ENCODE measurements at regions not wholly inside any gene's neighbourhood (a gene's known extent, or its start where the extent isn't known, plus 50 kb on each side); places are given as distances from the start of the nearest gene placed in this dataset.
"Not testable (repeated sequence)": the region's sequence is repeated elsewhere in the genome, so short reads cannot be mapped to it uniquely, and the experiment has no call there.

- Histone ChIP-seq H3K4me3 (no peak overlapping the region), H3K4me1 (replicated peaks in 1 of 2) (no peaks in the 10 kb centered on the region), H3K27ac (no peak overlapping the region)
- in situ Hi-C loops (cut with MboI; ENCODE audit: low pct_unique_long_range_greater_than_20kb in 2 of 9, low sequenced_read_pairs in 9 of 9, unreplicated experiment in 9 of 9): no loop called here
- no peak for ATAC-seq (replicated peaks in 6 of 8)
- WGBS, 10 experiments: 25 to 100% (median 88%) methylated on average over 2 to 3 of the region's 3 CpGs
Observed at GRCh38 chr12:63351370-63351769, 200.4 kb upstream of the AVPR1A start.

GRCh38 chr12:63348556-63348955 is 197.6 kb upstream of the AVPR1A start:
- H3K4me1 ChIP-seq (replicated peaks in 1 of 2): no peaks in the 10 kb centered on the region
- peak in 2 of 8 experiments; percentile 66 to 83 for ATAC-seq (replicated peaks in 6 of 8)
- WGBS, 10 experiments: 10 to 92% (median 50%) methylated on average over 1 to 3 of the region's 3 CpGs; no CpG with 5 or more reads in 1 of the 10 experiments
- H3K4me3 ChIP-seq: no peak overlapping the region
- in situ Hi-C loops (cut with MboI; ENCODE audit: low pct_unique_long_range_greater_than_20kb in 2 of 9, low sequenced_read_pairs in 9 of 9, unreplicated experiment in 9 of 9): loop anchor here in 1 of 9 experiments (25.0 kb wide), 1 partner anchor 89 kb away; no protein-coding TSS in a partner anchor
- no peak overlapping the region for H3K27ac ChIP-seq

DNA sequence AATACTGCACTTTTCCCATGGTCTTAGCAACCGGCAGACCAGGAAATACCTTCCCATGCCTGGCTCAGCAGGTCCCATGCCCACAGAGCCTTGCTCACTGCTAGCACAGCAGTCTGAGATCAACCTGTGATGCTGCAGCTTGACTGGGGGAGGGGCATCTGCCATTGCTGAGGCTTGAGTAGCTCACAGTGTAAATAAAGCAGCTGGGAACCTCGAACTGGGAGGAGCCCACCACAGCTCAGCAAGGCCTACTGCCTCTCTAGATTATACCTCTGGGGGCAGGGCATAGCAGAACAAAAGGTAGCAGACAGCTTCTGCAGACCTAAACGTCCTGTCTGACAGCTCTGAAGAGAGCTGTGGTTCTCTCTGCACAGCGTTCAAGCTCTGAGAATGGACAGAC is 186.2 kb upstream of the AVPR1A start:
- ATAC-seq (replicated peaks in 6 of 8): peak in 1 of 8 experiments; percentile 37
- not testable (repeated sequence) for H3K4me3 ChIP-seq; H3K27ac ChIP-seq; H3K4me1 ChIP-seq (replicated peaks in 1 of 2)
- WGBS, 10 experiments: 0 to 40% (median 26%) methylated on average over 1 to 3 of the region's 4 CpGs; no CpG with 5 or more reads in 2 of the 10 experiments
- in situ Hi-C loops (cut with MboI; ENCODE audit: low pct_unique_long_range_greater_than_20kb in 2 of 9, low sequenced_read_pairs in 9 of 9, unreplicated experiment in 9 of 9): loop anchor here in 1 of 9 experiments (25.0 kb wide), 1 partner anchor 100 kb away; no protein-coding TSS in a partner anchor

- no peak for ATAC-seq (replicated peaks in 6 of 8)
- H3K4me1 ChIP-seq (replicated peaks in 1 of 2): no peaks in the 10 kb centered on the region
- H3K27ac ChIP-seq: no peak overlapping the region
- in situ Hi-C loops (cut with MboI; ENCODE audit: low pct_unique_long_range_greater_than_20kb in 2 of 9, low sequenced_read_pairs in 9 of 9, unreplicated experiment in 9 of 9): loop anchor here in 1 of 9 experiments (25.0 kb wide), 1 partner anchor 111 kb away; no protein-coding TSS in a partner anchor
- H3K4me3 ChIP-seq: no peak overlapping the region
Observed at GRCh38 chr12:63326260-63326659, 175.3 kb upstream of the AVPR1A start.

- no peak overlapping the region for H3K4me3 ChIP-seq
- H3K27ac ChIP-seq: no peak overlapping the region
- H3K4me1 ChIP-seq (replicated peaks in 1 of 2): no peaks in the 10 kb centered on the region
- ATAC-seq (replicated peaks in 6 of 8): no peak
- WGBS, 10 experiments: 0 to 78% (median 30%) methylated on average over 1 of the region's 1 CpG; no CpG with 5 or more reads in 2 of the 10 experiments
- in situ Hi-C loops (cut with MboI; ENCODE audit: low pct_unique_long_range_greater_than_20kb in 2 of 9, low sequenced_read_pairs in 9 of 9, unreplicated experiment in 9 of 9): loop anchor here in 1 of 9 experiments (25.0 kb wide), 1 partner anchor 112 kb away; no protein-coding TSS in a partner anchor
Observed at GRCh38 chr12:63325757-63326156, 174.8 kb upstream of the AVPR1A start.

- no peak for ATAC-seq (replicated peaks in 6 of 8)
- WGBS, 10 experiments: 67 to 100% (median 82%) methylated on average over 1 to 2 of the region's 2 CpGs; no CpG with 5 or more reads in 4 of the 10 experiments
- H3K4me3 ChIP-seq: no peak overlapping the region
- H3K4me1 ChIP-seq (replicated peaks in 1 of 2): no peaks in the 10 kb centered on the region
- H3K27ac ChIP-seq: no peak overlapping the region
- in situ Hi-C loops (cut with MboI; ENCODE audit: low pct_unique_long_range_greater_than_20kb in 2 of 9, low sequenced_read_pairs in 9 of 9, unreplicated experiment in 9 of 9): no loop called here
Observed at GRCh38 chr12:63323942-63324341, 172.9 kb upstream of the AVPR1A start.

GRCh38 chr12:63321373-63321772 is 170.4 kb upstream of the AVPR1A start:
- in situ Hi-C loops (cut with MboI; ENCODE audit: low pct_unique_long_range_greater_than_20kb in 2 of 9, low sequenced_read_pairs in 9 of 9, unreplicated experiment in 9 of 9): no loop called here
- no peak for ATAC-seq (replicated peaks in 6 of 8)
- Histone ChIP-seq H3K4me1 (replicated peaks in 1 of 2) (no peaks in the 10 kb centered on the region), H3K27ac (no peak overlapping the region), H3K4me3 (no peak overlapping the region)
- WGBS, 10 experiments: 33 to 78% (median 55%) methylated on average over 1 to 2 of the region's 2 CpGs; no CpG with 5 or more reads in 5 of the 10 experiments

DNA sequence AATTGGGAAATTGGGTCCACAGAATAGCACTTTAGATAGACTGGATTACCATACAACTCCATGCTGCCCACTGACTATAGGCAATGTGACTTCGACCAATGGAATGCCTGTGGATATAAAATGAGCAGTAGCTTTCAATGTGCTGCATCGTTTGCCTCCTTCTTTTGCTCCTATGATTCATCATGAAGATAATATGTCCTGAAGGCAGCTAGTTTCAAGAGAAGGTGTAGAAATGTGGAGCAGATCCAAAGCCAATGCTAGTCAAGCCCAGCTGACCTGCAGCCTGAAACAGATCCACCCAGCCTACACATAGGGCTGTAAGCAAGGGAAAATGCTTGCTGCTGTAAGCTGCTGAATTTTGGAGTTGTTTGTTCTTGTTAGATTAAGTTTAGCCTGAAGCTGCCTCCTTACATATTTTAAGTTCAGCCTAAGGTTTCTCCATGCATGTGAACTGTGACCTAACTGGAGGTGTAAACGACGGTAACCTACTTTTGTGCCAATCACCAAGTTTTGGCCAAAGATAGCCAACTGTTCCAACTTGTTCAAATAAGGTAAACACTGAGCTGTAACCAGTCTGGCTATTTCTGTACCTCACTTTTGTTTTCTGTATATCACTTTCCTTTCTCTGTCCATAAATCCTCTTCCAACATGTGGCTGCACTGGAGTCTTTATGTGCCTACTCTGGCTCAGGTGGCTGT is 169.1 kb upstream of the AVPR1A start:
- in situ Hi-C loops (cut with MboI; ENCODE audit: low pct_unique_long_range_greater_than_20kb in 2 of 9, low sequenced_read_pairs in 9 of 9, unreplicated experiment in 9 of 9): no loop called here
- H3K4me1 ChIP-seq (replicated peaks in 1 of 2): no peaks in the 10 kb centered on the region
- WGBS, 10 experiments: 38 to 100% (median 92%) methylated on average over 1 to 4 of the region's 4 CpGs; no CpG with 5 or more reads in 2 of the 10 experiments
- H3K27ac ChIP-seq: no peak overlapping the region
- ATAC-seq (replicated peaks in 6 of 8): no peak
- H3K4me3 ChIP-seq: no peak overlapping the region

DNA sequence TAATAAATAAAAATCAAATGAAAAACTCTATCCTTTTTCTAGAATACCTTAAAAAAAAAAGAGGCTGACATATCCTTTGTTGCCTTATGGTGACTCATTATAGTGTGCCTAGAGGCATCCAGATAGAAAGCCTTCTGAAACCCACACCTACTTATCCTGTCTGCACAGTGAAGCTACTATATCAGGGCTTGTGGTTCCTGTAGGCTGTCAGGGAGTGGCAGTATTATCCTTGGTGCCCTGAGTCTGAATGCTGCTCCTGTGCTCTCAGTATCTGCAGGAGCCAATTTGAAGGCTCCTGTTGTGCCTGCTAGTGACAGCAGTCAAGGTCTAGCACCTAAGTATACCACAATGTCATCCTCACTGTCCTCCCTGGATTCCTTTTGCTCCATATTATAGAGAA is 168.4 kb upstream of the AVPR1A start:
- Histone ChIP-seq H3K4me3 (no peak overlapping the region), H3K27ac (no peak overlapping the region), H3K4me1 (replicated peaks in 1 of 2) (no peaks in the 10 kb centered on the region)
- in situ Hi-C loops (cut with MboI; ENCODE audit: low pct_unique_long_range_greater_than_20kb in 2 of 9, low sequenced_read_pairs in 9 of 9, unreplicated experiment in 9 of 9): no loop called here
- ATAC-seq (replicated peaks in 6 of 8): peak in 3 of 8 experiments; percentile 27 to 80 (median 46)

GRCh38 chr12:63318933-63319332 is 167.9 kb upstream of the AVPR1A start:
- 67 to 100% (median 100%) methylated on average over 1 of the region's 1 CpG; no CpG with 5 or more reads in 3 of the 10 experiments for WGBS, 10 experiments
- Histone ChIP-seq H3K27ac (no peak overlapping the region), H3K4me3 (no peak overlapping the region), H3K4me1 (replicated peaks in 1 of 2) (no peaks in the 10 kb centered on the region)
- in situ Hi-C loops (cut with MboI; ENCODE audit: low pct_unique_long_range_greater_than_20kb in 2 of 9, low sequenced_read_pairs in 9 of 9, unreplicated experiment in 9 of 9): no loop called here
- ATAC-seq (replicated peaks in 6 of 8): no peak

- no peaks in the 10 kb centered on the region for H3K4me1 ChIP-seq (replicated peaks in 1 of 2)
- ATAC-seq (replicated peaks in 6 of 8): no peak
- in situ Hi-C loops (cut with MboI; ENCODE audit: low pct_unique_long_range_greater_than_20kb in 2 of 9, low sequenced_read_pairs in 9 of 9, unreplicated experiment in 9 of 9): no loop called here
- H3K27ac ChIP-seq: no peak overlapping the region
- 80 to 92% (median 83%) methylated on average over 2 of the region's 7 CpGs; no CpG with 5 or more reads in 7 of the 10 experiments for WGBS, 10 experiments
- no peak overlapping the region for H3K4me3 ChIP-seq
Observed at GRCh38 chr12:63318313-63318712, 167.3 kb upstream of the AVPR1A start.

DNA sequence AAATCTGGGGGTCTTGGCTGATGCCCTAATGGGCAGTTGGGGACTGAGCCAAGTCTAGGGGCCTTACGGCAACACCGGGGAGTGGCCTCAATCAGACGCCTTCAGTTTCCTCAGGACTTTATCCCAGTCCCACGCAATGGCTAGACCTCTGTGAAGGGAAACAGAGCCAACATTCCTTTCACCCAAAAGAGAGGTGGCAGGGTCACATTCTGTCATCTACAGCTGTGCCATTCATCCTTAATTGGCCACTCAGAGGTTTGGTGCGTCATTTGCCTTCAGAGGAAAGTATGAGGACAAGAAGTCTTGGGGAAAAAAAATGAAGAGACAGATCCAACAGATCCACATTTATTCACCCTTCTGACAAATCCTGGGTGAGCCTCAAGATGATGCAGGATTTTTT is 166.9 kb upstream of the AVPR1A start:
- no peak for ATAC-seq (replicated peaks in 6 of 8)
- 67 to 100% (median 92%) methylated on average over 1 to 4 of the region's 5 CpGs; no CpG with 5 or more reads in 4 of the 10 experiments for WGBS, 10 experiments
- no peak overlapping the region for H3K4me3 ChIP-seq
- no peak overlapping the region for H3K27ac ChIP-seq
- no peaks in the 10 kb centered on the region for H3K4me1 ChIP-seq (replicated peaks in 1 of 2)
- in situ Hi-C loops (cut with MboI; ENCODE audit: low pct_unique_long_range_greater_than_20kb in 2 of 9, low sequenced_read_pairs in 9 of 9, unreplicated experiment in 9 of 9): no loop called here

DNA sequence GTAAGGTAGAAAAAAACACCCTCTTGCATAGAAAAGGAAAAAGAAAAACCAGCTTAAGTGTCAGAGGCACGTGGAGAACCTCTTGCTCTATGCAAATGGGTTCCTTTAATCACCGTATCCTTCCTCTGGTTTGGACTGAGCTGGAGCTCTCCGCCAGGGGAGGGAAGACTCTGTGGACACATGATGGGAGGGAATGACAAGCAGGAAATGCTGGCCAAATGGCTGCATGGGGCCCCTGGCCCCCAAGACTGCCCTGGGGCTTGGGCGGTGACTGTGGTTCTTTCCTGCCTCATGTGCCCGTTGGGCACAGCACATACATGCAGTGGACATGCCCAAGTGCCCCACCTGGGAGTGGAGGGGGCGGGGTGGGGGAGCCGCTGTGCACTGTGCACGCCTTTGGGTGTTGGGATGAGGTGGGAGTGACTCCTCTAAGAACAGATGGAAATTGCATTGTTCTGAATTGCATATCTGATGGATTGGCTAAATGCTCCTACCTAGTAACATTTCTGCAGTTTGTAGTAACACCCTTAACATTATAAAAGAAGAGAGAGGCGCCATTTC is 166.4 kb upstream of the AVPR1A start:
- WGBS, 10 experiments: 0 to 90% (median 81%) methylated on average over 1 to 6 of the region's 9 CpGs; no CpG with 5 or more reads in 4 of the 10 experiments
- in situ Hi-C loops (cut with MboI; ENCODE audit: low pct_unique_long_range_greater_than_20kb in 2 of 9, low sequenced_read_pairs in 9 of 9, unreplicated experiment in 9 of 9): no loop called here
- H3K27ac ChIP-seq: no peak overlapping the region
- no peak overlapping the region for H3K4me3 ChIP-seq
- ATAC-seq (replicated peaks in 6 of 8): peak in 3 of 8 experiments; percentile 76 to 90 (median 81)
- H3K4me1 ChIP-seq (replicated peaks in 1 of 2): no peaks in the 10 kb centered on the region

Data from motor neuron (in vitro differentiated cells).